Tibial nerve (tissue), 4 donors: ENCODE measurements at regions not wholly inside any gene's neighbourhood (a gene's known extent, or its start where the extent isn't known, plus 50 kb on each side); places are given as distances from the start of the nearest gene placed in this dataset.
"Not testable (repeated sequence)": the region's sequence is repeated elsewhere in the genome, so short reads cannot be mapped to it uniquely, and the experiment has no call there.

Source experiments
- DNase-seq, 2 donors: peaks; one replicate each; pipeline ENCODE4 v3.0.0-alpha.2; 2019; ENCODE audit warnings: low spot score in 2 of 2
- H3K27ac ChIP-seq, 4 donors: fragments of 200-600 bp; sonication (generic) in 3 of 4; one replicate each; pipeline ENCODE4 v1.5.1; 2017 to 2019; ENCODE audit warnings: mild to moderate bottlenecking in 1 of 4
- H3K27me3 ChIP-seq, 2 donors: fragments of 200-600 bp; sonication (generic) in 1 of 2; one replicate each; pipeline versions ENCODE4 v1.5.1 to v1.6.0; 2017 to 2019
- H3K36me3 ChIP-seq, 3 donors: fragments of 200-600 bp; sonication (generic); one replicate each; pipeline ENCODE4 v1.5.1; 2018 to 2019
- H3K4me1 ChIP-seq, 4 donors: fragments of 200-600 bp; sonication (generic) in 3 of 4; one replicate each; pipeline ENCODE4 v1.5.1; 2017 to 2019
- H3K4me3 ChIP-seq, 4 donors: fragments of 200-600 bp; sonication (generic) in 3 of 4; one replicate each; pipeline ENCODE4 v1.5.1; 2017 to 2019; ENCODE audit warnings: mild to moderate bottlenecking in 1 of 4, moderate library complexity in 1 of 4
- H3K9me3 ChIP-seq, 4 donors: fragments of 200-600 bp; sonication (generic) in 3 of 4; one replicate each; pipeline ENCODE4 v1.5.1; 2017 to 2019
- CTCF ChIP-seq, 5 experiments: fragments of 200-600 bp in 3 of 5; fragments of 450-650 bp in 2 of 5; sonication (generic) in 3 of 5; IDR thresholded peaks; one replicate each; pipeline ENCODE4 v1.5.1; 2016 to 2019; ENCODE audit warnings: antibody characterized with exemption in 5 of 5, mild to moderate bottlenecking in 3 of 5, moderate library complexity in 2 of 5
- EP300 ChIP-seq, 2 donors: sonication (generic); formaldehyde crosslinking; IDR thresholded peaks; one replicate each; pipeline ENCODE4 v1.6.1; 2017; ENCODE audit warnings: antibody characterized with exemption in 2 of 2, mild to moderate bottlenecking in 1 of 2
- POLR2A ChIP-seq, 2 donors: fragments of 450-650 bp; IDR thresholded peaks; one replicate each; pipeline ENCODE4 v1.6.1; 2017; ENCODE audit warnings: antibody characterized with exemption in 2 of 2, mild to moderate bottlenecking in 2 of 2, moderate library complexity in 2 of 2
- WGBS, 2 donors: methylation state at CpG; one replicate each; pipeline ENCODE4 v1.1.5; 2018; 5-methylcytosine and 5-hydroxymethylcytosine counted together

- no peak for DNase-seq
- Histone ChIP-seq H3K9me3 (peaks cover 0 to 5% (median 0%) of the 10 kb centered on the region in 4 donors), H3K27ac (no peak overlapping the region), H3K27me3 (no peaks in the 10 kb centered on the region), H3K4me1 (no peaks in the 10 kb centered on the region), H3K4me3 (no peak overlapping the region), H3K36me3 (no peaks in the 10 kb centered on the region)
- WGBS, 2 donors: 58 to 59% methylated on average over 6 of the region's 6 CpGs
- TF ChIP-seq EP300 (IDR thresholded peaks at IDR 0.05) (no peak), CTCF (IDR thresholded peaks at IDR 0.05) (no peak), POLR2A (IDR thresholded peaks at IDR 0.05) (no peak)
These were observed 162.3 kb upstream of the SMIM31 start for GRCh38 chr4:164591666-164592065.

- Histone ChIP-seq H3K27ac (no peak overlapping the region), H3K9me3 (no peaks in the 10 kb centered on the region), H3K36me3 (no peaks in the 10 kb centered on the region), H3K27me3 (no peaks in the 10 kb centered on the region), H3K4me1 (no peaks in the 10 kb centered on the region), H3K4me3 (no peak overlapping the region)
- TF ChIP-seq POLR2A (IDR thresholded peaks at IDR 0.05): no peak
- no peak for DNase-seq
- 79 to 85% methylated on average over 4 of the region's 4 CpGs for WGBS, 2 donors
These were observed 158.2 kb upstream of the SMIM31 start for GRCh38 chr4:164595751-164596150.

- H3K36me3 ChIP-seq: no peaks in the 10 kb centered on the region
- TF ChIP-seq POLR2A (IDR thresholded peaks at IDR 0.05) (no peak), CTCF (IDR thresholded peaks at IDR 0.05) (no peak), EP300 (IDR thresholded peaks at IDR 0.05) (no peak)
These were observed 157.5 kb upstream of the SMIM31 start for GRCh38 chr4:164596318-164596878.

GRCh38 chr4:164596927-164597326 is 157.0 kb upstream of the SMIM31 start:
- Histone ChIP-seq H3K4me3 (no peak overlapping the region), H3K4me1 (no peaks in the 10 kb centered on the region), H3K27me3 (no peaks in the 10 kb centered on the region), H3K36me3 (no peaks in the 10 kb centered on the region), H3K27ac (no peak overlapping the region), H3K9me3 (peaks cover 0 to 8% (median 4%) of the 10 kb centered on the region in 4 donors)
- WGBS, 2 donors: 17 to 39% methylated on average over 1 of the region's 1 CpG
- TF ChIP-seq CTCF (IDR thresholded peaks at IDR 0.05) (no peak), POLR2A (IDR thresholded peaks at IDR 0.05) (no peak), EP300 (IDR thresholded peaks at IDR 0.05) (no peak)
- no peak for DNase-seq

More at GRCh38 chr4:164596318-164596878, 157.5 kb upstream of the SMIM31 start:
- H3K4me3 ChIP-seq: no peak overlapping the region
- no peak overlapping the region for H3K27ac ChIP-seq
- H3K4me1 ChIP-seq: no peaks in the 10 kb centered on the region
- no peaks in the 10 kb centered on the region for H3K27me3 ChIP-seq
- no peak for DNase-seq
- WGBS, 2 donors: 80 to 84% methylated on average over 17 of the region's 17 CpGs
- peaks cover 0 to 3% (median 1%) of the 10 kb centered on the region in 4 donors for H3K9me3 ChIP-seq

- H3K4me3 ChIP-seq: no peak overlapping the region
- no peaks in the 10 kb centered on the region for H3K4me1 ChIP-seq
- H3K36me3 ChIP-seq: no peaks in the 10 kb centered on the region
- no peak overlapping the region for H3K27ac ChIP-seq
- no peak for DNase-seq
- no peaks in the 10 kb centered on the region for H3K27me3 ChIP-seq
- H3K9me3 ChIP-seq: peaks cover 0 to 17% (median 5%) of the 10 kb centered on the region in 4 donors
- no peak for TF ChIP-seq EP300 (IDR thresholded peaks at IDR 0.05)
- TF ChIP-seq CTCF (IDR thresholded peaks at IDR 0.05): no peak
- TF ChIP-seq POLR2A (IDR thresholded peaks at IDR 0.05): no peak
- 73 to 91% methylated on average over 1 of the region's 1 CpG for WGBS, 2 donors
These were observed 152.3 kb upstream of the SMIM31 start for GRCh38 chr4:164601653-164602052.

- H3K27ac ChIP-seq, H3K36me3 ChIP-seq, H3K4me1 ChIP-seq, DNase-seq, H3K27me3 ChIP-seq, H3K4me3 ChIP-seq: not testable (repeated sequence)
- WGBS, 2 donors: 75 to 76% methylated on average over 6 of the region's 6 CpGs
- H3K9me3 ChIP-seq: peaks cover 0 to 17% (median 5%) of the 10 kb centered on the region in 4 donors
These were observed 148.1 kb upstream of the SMIM31 start for GRCh38 chr4:164605791-164606190.
